ENCODE measurements at regions not wholly inside any gene's neighbourhood (a gene's known extent, or its start where the extent isn't known, plus 50 kb on each side); places are given as distances from the start of the nearest gene placed in this dataset.

DNA sequence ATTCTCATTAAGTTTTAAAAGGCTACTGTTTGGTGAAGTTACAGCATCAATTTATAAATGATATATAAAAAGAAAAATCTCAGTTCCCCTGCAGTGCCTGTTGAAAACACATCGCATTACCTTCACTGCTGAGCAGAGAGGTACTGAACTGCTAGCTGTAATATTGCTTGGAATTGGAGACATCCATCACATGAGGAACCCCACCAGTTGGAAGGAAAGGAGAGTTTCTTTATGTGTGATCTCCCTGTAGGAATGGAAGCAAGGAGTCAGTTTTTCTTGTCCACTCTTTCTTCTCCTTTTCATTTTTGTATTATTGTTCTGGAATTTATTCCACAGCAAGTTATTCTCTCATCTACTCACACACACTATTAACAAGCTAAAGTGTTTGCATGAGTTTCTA lies 1586.0 kb upstream of the PRR20A start:
- no peaks in the 10 kb centered on the region for H3K4me1 Mint-ChIP-seq
- no peak for DNase-seq (ENCODE audit: low read depth, low spot score)
- H3K9me3 Mint-ChIP-seq, result peaks cover 14% of the 10 kb centered on the region
- H3K4me3 Mint-ChIP-seq, result no peak overlapping the region
- no peaks in the 10 kb centered on the region for H3K27me3 Mint-ChIP-seq (ENCODE audit: low read depth)
- TF ChIP-seq, protein P1, sequence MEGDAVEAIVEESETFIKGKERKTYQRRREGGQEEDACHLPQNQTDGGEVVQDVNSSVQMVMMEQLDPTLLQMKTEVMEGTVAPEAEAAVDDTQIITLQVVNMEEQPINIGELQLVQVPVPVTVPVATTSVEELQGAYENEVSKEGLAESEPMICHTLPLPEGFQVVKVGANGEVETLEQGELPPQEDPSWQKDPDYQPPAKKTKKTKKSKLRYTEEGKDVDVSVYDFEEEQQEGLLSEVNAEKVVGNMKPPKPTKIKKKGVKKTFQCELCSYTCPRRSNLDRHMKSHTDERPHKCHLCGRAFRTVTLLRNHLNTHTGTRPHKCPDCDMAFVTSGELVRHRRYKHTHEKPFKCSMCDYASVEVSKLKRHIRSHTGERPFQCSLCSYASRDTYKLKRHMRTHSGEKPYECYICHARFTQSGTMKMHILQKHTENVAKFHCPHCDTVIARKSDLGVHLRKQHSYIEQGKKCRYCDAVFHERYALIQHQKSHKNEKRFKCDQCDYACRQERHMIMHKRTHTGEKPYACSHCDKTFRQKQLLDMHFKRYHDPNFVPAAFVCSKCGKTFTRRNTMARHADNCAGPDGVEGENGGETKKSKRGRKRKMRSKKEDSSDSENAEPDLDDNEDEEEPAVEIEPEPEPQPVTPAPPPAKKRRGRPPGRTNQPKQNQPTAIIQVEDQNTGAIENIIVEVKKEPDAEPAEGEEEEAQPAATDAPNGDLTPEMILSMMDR (conservative IDR thresholded peaks at IDR 0.05), result no peak
- H3K27ac Mint-ChIP-seq (ENCODE audit: unreplicated experiment), result no peak overlapping the region
- peaks cover 7% of the 10 kb centered on the region for H3K36me3 Mint-ChIP-seq (ENCODE audit: low read depth)

DNA sequence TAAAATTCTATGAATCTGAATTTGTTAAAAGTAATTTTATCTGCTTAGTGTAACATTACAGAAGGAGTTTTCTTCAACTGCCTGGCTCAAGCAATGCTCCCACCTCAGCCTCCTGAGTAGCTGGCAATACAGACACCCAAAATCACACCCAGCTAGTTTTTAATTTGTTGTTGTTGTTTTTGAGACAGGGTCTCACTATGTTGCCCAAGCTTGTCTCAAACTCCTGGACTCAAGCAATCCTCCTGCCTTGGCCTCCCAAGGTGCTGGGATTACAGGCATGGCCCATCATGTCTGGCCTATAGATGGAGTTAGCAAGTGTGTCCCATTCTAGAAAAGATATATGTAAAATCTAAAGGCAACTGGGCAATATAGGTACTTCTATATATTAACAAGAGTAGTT lies 1580.4 kb upstream of the PRR20A start:
- Mint-ChIP-seq H3K27ac (ENCODE audit: unreplicated experiment) (no peak overlapping the region), H3K9me3 (peaks cover 5% of the 10 kb centered on the region), H3K4me1 (peaks cover 7% of the 10 kb centered on the region), H3K4me3 (no peak overlapping the region), H3K36me3 (ENCODE audit: low read depth) (no peaks in the 10 kb centered on the region), H3K27me3 (ENCODE audit: low read depth) (no peaks in the 10 kb centered on the region)
- no peak for DNase-seq (ENCODE audit: low read depth, low spot score)
- TF ChIP-seq, protein P1 (conservative IDR thresholded peaks at IDR 0.05), result no peak

DNA sequence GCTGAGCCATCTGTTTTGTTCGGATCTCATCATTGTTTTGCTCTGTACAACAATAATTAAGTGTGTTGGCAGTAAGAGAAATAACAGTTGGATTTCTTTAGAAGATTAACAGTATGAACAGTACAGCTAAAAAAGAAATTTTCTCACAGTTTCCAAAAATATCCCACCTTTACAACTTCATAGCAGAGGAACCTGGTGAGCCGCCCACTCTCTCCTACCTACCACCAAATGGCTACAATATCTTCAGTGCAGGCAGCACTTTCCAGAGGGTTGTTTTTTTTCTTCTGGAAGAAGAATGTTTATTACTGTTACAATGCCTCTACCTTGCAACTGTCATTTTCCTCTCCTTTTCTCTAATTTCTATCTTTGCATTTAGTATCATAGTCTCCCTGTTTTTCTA lies 1577.5 kb upstream of the PRR20A start:
- TF ChIP-seq, protein P1 (conservative IDR thresholded peaks at IDR 0.05), result no peak
- DNase-seq (ENCODE audit: low read depth, low spot score), result no peak
- Mint-ChIP-seq H3K27me3 (ENCODE audit: low read depth) (no peaks in the 10 kb centered on the region), H3K4me3 (no peak overlapping the region), H3K4me1 (peaks cover 7% of the 10 kb centered on the region), H3K27ac (ENCODE audit: unreplicated experiment) (no peak overlapping the region), H3K36me3 (ENCODE audit: low read depth) (no peaks in the 10 kb centered on the region), H3K9me3 (peaks cover 2% of the 10 kb centered on the region)

DNA sequence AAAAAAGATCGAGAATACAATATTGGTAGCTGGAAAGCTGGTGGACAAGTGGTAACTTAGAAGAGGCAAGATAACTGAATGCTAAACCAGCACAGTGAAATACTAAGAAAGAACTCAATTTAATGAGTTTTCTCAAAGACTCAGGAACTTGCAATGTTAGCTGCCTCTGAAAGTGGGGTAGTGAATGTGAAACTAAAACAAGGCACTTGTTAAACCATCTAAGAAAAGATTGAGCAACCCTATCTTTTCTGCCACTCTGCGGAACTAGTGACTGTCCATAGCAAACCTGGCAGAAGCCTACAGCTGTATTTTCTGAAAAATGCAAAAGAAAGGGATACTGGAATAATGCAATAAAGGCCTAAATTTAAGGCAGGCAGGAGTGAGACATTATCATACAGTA lies 1574.4 kb upstream of the PRR20A start:
- Mint-ChIP-seq H3K9me3 (peaks cover 2% of the 10 kb centered on the region), H3K27ac (ENCODE audit: unreplicated experiment) (no peak overlapping the region), H3K4me3 (no peak overlapping the region), H3K4me1 (peaks cover 7% of the 10 kb centered on the region), H3K36me3 (ENCODE audit: low read depth) (no peaks in the 10 kb centered on the region), H3K27me3 (ENCODE audit: low read depth) (no peaks in the 10 kb centered on the region)
- DNase-seq (ENCODE audit: low read depth, low spot score), result no peak
- TF ChIP-seq, protein P1 (conservative IDR thresholded peaks at IDR 0.05), result no peak

DNA sequence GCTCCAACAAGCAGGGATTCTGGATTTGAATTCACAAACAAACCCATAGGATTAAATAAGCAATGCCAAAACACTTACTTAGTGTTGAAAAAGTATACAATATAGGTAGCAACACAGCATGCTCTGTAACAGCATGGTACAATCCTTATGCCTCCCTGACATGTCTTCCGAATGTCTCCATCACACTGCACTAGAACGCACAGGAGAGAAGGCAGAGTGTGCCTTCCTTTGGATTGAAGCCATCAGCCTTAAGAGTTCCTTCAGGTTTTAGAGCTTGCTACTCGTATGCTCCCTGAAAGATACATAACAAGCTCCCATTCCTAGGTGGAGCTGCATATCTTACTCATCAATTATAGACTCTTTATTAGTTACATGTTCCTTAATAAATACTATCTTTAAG lies 1573.9 kb upstream of the PRR20A start:
- H3K27me3 Mint-ChIP-seq (ENCODE audit: low read depth), result no peaks in the 10 kb centered on the region
- H3K4me1 Mint-ChIP-seq, result peaks cover 7% of the 10 kb centered on the region
- no peak overlapping the region for H3K4me3 Mint-ChIP-seq
- TF ChIP-seq, protein P1 (conservative IDR thresholded peaks at IDR 0.05), result no peak
- H3K36me3 Mint-ChIP-seq (ENCODE audit: low read depth), result no peaks in the 10 kb centered on the region
- no peak overlapping the region for H3K27ac Mint-ChIP-seq (ENCODE audit: unreplicated experiment)
- H3K9me3 Mint-ChIP-seq, result peaks cover 2% of the 10 kb centered on the region
- DNase-seq (ENCODE audit: low read depth, low spot score), result no peak

Data from neural crest cell (in vitro differentiated cells).